OCI-LY7 (cell line): ENCODE measurements at regions not wholly inside any gene's neighbourhood (a gene's known extent, or its start where the extent isn't known, plus 50 kb on each side); places are given as distances from the start of the nearest gene placed in this dataset.

Source experiments
- CTCF ChIP-seq: fragments of 200-600 bp; sonication (generic); conservative IDR thresholded peaks from 2 replicates; pipeline ENCODE4 v1.5.1; 2014; ENCODE audit warnings: mild to moderate bottlenecking, antibody characterized with exemption, low read length, moderate library complexity, mixed read lengths
- EZH2phosphoT487 ChIP-seq: fragments of 200-600 bp; sonication (generic); IDR thresholded peaks from 2 replicates; pipeline ENCODE4 v1.6.1; 2018; ENCODE audit warnings: low read depth, borderline replicate concordance, mild to moderate bottlenecking, mixed run types, antibody characterized with exemption, low read length, moderate library complexity, mixed read lengths

DNA sequence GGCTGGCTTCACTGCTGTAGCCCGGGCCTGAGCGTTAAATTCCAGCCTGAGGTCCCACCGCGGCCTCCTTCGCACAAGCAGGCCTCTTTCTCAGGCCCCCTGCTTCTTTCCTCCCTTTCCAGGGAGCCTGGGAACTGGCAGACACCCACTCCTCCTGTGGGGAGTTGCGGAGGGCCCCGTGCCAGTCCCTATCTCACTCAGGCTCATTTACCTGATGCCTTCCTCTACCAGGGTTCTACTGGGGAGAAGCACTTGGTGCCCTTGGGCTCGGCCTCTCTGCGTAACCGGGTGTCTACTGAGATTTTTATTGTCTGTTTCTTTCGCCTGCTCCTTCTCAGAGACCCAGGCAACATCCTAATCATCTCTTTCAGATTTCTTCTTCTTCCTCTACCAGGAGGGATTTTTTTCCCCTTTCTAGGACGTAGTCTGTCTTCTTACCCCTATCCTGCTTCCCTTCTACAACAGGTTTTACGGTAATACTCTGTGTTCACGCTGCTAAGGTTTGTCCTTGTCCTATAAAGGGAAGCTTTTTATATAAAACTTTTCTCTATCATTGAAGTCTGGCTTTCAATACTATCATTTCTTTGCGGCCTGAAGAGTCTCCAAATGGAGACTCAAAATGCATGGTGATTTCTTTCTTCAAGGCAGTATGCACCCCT is 135.4 kb upstream of the GPR12 start:
- no peak for TF ChIP-seq CTCF
- TF ChIP-seq EZH2phosphoT487: no peak
